Erythroblast (primary cell): ENCODE measurements at regions not wholly inside any gene's neighbourhood (a gene's known extent, or its start where the extent isn't known, plus 50 kb on each side); places are given as distances from the start of the nearest gene placed in this dataset.

ENCODE experiments used
- GATA1 ChIP-seq: IDR thresholded peaks from 2 replicates; pipeline ENCODE4 v1.6.1; 2011; ENCODE audit warnings: low read depth, mild to moderate bottlenecking, control low read depth, low read length, moderate library complexity
- POLR2A ChIP-seq: IDR thresholded peaks from 2 replicates; pipeline ENCODE4 v1.6.1; 2011; ENCODE audit warnings: mild to moderate bottlenecking, low read length

GRCh38 chr5:74927336-74927735 lies 61.1 kb upstream of the FAM169A start:
- TF ChIP-seq POLR2A (no peak), GATA1 (no peak)
